Suprapubic skin (tissue), 4 donors: ENCODE measurements at regions not wholly inside any gene's neighbourhood (a gene's known extent, or its start where the extent isn't known, plus 50 kb on each side); places are given as distances from the start of the nearest gene placed in this dataset.

ENCODE experiments used
- DNase-seq, 2 donors: peaks; one replicate each; pipeline ENCODE4 v3.0.0-alpha.2; 2019; ENCODE audit warnings: low spot score in 2 of 2
- H3K27ac ChIP-seq: fragments of 200-600 bp; sonication (generic); one replicate; pipeline ENCODE4 v1.5.1; 2019
- H3K27me3 ChIP-seq: fragments of 200-600 bp; sonication (generic); one replicate; pipeline ENCODE4 v1.5.1; 2019
- H3K36me3 ChIP-seq: fragments of 200-600 bp; sonication (generic); one replicate; pipeline ENCODE4 v1.5.1; 2019
- H3K4me1 ChIP-seq: fragments of 200-600 bp; sonication (generic); one replicate; pipeline ENCODE4 v1.5.1; 2019
- H3K4me3 ChIP-seq: fragments of 200-600 bp; sonication (generic); one replicate; pipeline ENCODE4 v1.5.1; 2019; ENCODE audit warnings: mild to moderate bottlenecking
- H3K9me3 ChIP-seq: fragments of 200-600 bp; sonication (generic); one replicate; pipeline ENCODE4 v1.5.1; 2019
- CTCF ChIP-seq, 2 donors: fragments of 200-600 bp in 1 of 2; fragments of 450-650 bp in 1 of 2; sonication (generic) in 1 of 2; IDR thresholded peaks; one replicate each; pipeline ENCODE4 v1.5.1; 2016 to 2019; ENCODE audit warnings: antibody characterized with exemption in 2 of 2, mild to moderate bottlenecking in 1 of 2, moderate library complexity in 1 of 2
- EP300 ChIP-seq: sonication (generic); formaldehyde crosslinking; IDR thresholded peaks from one replicate; pipeline ENCODE4 v1.6.1; 2017; ENCODE audit warnings: antibody characterized with exemption
- POLR2A ChIP-seq, 2 donors: fragments of 450-650 bp; IDR thresholded peaks; one replicate each; pipeline ENCODE4 v1.6.1; 2017; ENCODE audit warnings: antibody characterized with exemption in 2 of 2, mild to moderate bottlenecking in 2 of 2, moderate library complexity in 2 of 2
- POLR2AphosphoS5 ChIP-seq, 3 donors: sonication (generic); formaldehyde crosslinking; IDR thresholded peaks; one replicate each; pipeline ENCODE4 v1.6.1; 2017; ENCODE audit warnings: antibody characterized with exemption in 3 of 3
- WGBS: methylation state at CpG from one replicate; pipeline ENCODE4 v1.1.5; 2018; 5-methylcytosine and 5-hydroxymethylcytosine counted together

- Histone ChIP-seq H3K36me3 (no peaks in the 10 kb centered on the region), H3K27me3 (no peaks in the 10 kb centered on the region), H3K27ac (no peak overlapping the region), H3K9me3 (no peaks in the 10 kb centered on the region), H3K4me1 (no peaks in the 10 kb centered on the region), H3K4me3 (no peak overlapping the region)
- WGBS, result 86% methylated on average over 1 of the region's 1 CpG
- no peak for TF ChIP-seq EP300
- no peak for TF ChIP-seq POLR2AphosphoS5 (IDR thresholded peaks at IDR 0.05)
- TF ChIP-seq CTCF (IDR thresholded peaks at IDR 0.05), result no peak
- TF ChIP-seq POLR2A (IDR thresholded peaks at IDR 0.05), result no peak
- no peak for DNase-seq
Observed at GRCh38 chr12:127245009-127245408, 1022.0 kb upstream of the TMEM132C start.

- Histone ChIP-seq H3K27ac (no peak overlapping the region), H3K4me1 (no peaks in the 10 kb centered on the region), H3K9me3 (no peaks in the 10 kb centered on the region), H3K36me3 (no peaks in the 10 kb centered on the region), H3K4me3 (no peak overlapping the region), H3K27me3 (no peaks in the 10 kb centered on the region)
- DNase-seq, result no peak
- TF ChIP-seq CTCF (IDR thresholded peaks at IDR 0.05), result no peak
- TF ChIP-seq POLR2AphosphoS5 (IDR thresholded peaks at IDR 0.05), result no peak
- TF ChIP-seq EP300, result no peak
- TF ChIP-seq POLR2A (IDR thresholded peaks at IDR 0.05), result no peak
- WGBS, result 75% methylated on average over 2 of the region's 2 CpGs
Observed at GRCh38 chr12:127245437-127245836, 1021.5 kb upstream of the TMEM132C start.

- Histone ChIP-seq H3K4me1 (no peaks in the 10 kb centered on the region), H3K4me3 (no peak overlapping the region), H3K9me3 (no peaks in the 10 kb centered on the region), H3K36me3 (no peaks in the 10 kb centered on the region), H3K27me3 (no peaks in the 10 kb centered on the region), H3K27ac (no peak overlapping the region)
- no peak for DNase-seq
- 61% methylated on average over 4 of the region's 4 CpGs for WGBS
- no peak for TF ChIP-seq CTCF (IDR thresholded peaks at IDR 0.05)
- TF ChIP-seq POLR2AphosphoS5 (IDR thresholded peaks at IDR 0.05), result no peak
- no peak for TF ChIP-seq EP300
- TF ChIP-seq POLR2A (IDR thresholded peaks at IDR 0.05), result no peak
Observed at GRCh38 chr12:127247937-127248336, 1019.0 kb upstream of the TMEM132C start.

- no peaks in the 10 kb centered on the region for H3K4me1 ChIP-seq
- no peak overlapping the region for H3K4me3 ChIP-seq
- DNase-seq, result no peak
- H3K27ac ChIP-seq, result no peak overlapping the region
- no peaks in the 10 kb centered on the region for H3K27me3 ChIP-seq
- H3K36me3 ChIP-seq, result no peaks in the 10 kb centered on the region
- 85% methylated on average over 1 of the region's 1 CpG for WGBS
- no peak for TF ChIP-seq CTCF (IDR thresholded peaks at IDR 0.05)
- TF ChIP-seq POLR2AphosphoS5 (IDR thresholded peaks at IDR 0.05), result no peak
- no peak for TF ChIP-seq EP300
- TF ChIP-seq POLR2A (IDR thresholded peaks at IDR 0.05), result no peak
- H3K9me3 ChIP-seq, result no peaks in the 10 kb centered on the region
Observed at GRCh38 chr12:127249428-127249827, 1017.5 kb upstream of the TMEM132C start.

- H3K9me3 ChIP-seq, result no peaks in the 10 kb centered on the region
- H3K27me3 ChIP-seq, result no peaks in the 10 kb centered on the region
- no peak overlapping the region for H3K27ac ChIP-seq
- no peak for DNase-seq
- no peaks in the 10 kb centered on the region for H3K36me3 ChIP-seq
- no peak overlapping the region for H3K4me3 ChIP-seq
- no peaks in the 10 kb centered on the region for H3K4me1 ChIP-seq
- TF ChIP-seq EP300 (no peak), POLR2AphosphoS5 (IDR thresholded peaks at IDR 0.05) (no peak), CTCF (IDR thresholded peaks at IDR 0.05) (no peak), POLR2A (IDR thresholded peaks at IDR 0.05) (no peak)
- 82% methylated on average over 7 of the region's 7 CpGs for WGBS
Observed at GRCh38 chr12:127253797-127254327, 1013.1 kb upstream of the TMEM132C start.
